GM18517 (cell line): ENCODE measurements at regions not wholly inside any gene's neighbourhood (a gene's known extent, or its start where the extent isn't known, plus 50 kb on each side); places are given as distances from the start of the nearest gene placed in this dataset.

ENCODE experiments used
- ATAC-seq: cut with Tn5 transposase; IDR thresholded peaks from one replicate; pipeline ENCODE4 v1.9.1; 2021; ENCODE audit warnings: mild to moderate bottlenecking, moderate library complexity; ENCODE audit not compliant: unreplicated experiment

DNA sequence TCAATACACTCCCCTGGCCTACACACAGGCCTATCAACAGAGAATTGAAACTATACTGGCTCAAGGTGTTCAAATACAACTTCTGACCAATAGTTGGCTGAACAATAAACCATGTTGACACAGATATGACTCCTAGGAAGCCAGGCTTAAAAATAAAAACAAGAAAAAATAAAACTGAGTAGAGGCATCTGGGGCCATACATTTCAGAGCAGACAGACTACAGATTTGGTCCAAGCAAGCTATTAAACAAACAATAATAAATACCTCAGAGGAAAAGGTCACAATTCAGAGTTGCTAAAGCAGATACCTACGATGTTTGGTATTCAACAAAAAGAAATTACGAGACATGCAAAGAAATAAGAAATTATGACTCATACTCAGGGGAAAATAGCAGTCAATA is 132.8 kb upstream of the ACVR2A start:
- no peak for ATAC-seq

DNA sequence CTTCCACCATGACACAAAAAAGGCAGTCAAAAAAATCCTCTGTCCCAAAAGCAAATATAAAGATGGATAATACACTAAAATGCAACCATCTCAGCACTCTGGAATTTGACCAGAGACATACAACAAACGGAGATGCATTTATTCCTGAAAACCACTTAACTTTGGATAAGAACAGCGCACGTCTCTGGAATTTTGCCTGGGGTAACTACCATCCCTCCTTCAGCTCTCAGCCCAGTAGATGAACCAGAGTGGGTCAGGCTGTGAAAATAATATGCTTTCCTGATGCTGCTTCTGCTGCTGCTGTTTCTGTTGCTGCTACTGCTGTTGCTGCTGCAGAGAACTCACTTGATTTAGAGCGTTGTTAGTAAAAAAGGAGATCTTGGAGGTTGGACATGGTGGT is 133.8 kb upstream of the ACVR2A start:
- ATAC-seq, result no peak

DNA sequence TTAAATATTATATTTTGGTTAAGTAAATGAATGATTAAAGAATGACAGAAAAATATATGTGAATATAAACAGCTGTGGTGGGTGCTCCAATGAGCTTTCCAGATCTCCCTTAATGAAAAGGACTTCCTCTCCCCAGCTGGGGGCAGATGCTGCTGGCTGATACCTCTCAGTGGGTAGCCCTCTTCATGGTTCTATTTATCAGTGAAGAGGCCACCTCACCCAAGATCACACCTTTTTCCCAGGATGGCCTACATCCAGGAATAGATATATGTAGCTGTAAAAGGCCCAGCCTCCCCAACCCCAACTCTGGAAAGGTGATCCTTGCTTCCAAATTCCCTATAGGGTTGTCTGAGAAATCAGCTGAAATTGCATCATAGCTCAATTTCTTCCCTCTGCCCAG is 135.2 kb upstream of the ACVR2A start:
- no peak for ATAC-seq

DNA sequence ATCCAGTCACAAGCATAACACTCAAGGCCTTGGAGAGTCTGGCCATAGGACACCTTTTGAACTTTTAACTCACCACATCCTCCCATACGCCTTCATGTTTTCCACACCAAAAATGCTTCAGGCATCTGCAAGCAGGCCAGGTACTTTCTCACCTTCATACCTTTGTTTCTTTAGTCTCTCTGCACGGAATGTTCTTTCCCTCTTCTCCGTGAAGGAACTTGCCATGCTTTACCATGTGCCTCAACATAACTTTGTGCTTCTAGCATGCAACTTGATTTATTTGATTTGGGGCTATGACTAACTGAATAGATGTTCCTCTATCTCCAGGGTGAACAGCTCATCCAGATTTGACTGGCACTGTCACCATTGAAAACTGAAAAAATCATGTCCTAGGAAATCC is 141.7 kb upstream of the ACVR2A start:
- no peak for ATAC-seq

DNA sequence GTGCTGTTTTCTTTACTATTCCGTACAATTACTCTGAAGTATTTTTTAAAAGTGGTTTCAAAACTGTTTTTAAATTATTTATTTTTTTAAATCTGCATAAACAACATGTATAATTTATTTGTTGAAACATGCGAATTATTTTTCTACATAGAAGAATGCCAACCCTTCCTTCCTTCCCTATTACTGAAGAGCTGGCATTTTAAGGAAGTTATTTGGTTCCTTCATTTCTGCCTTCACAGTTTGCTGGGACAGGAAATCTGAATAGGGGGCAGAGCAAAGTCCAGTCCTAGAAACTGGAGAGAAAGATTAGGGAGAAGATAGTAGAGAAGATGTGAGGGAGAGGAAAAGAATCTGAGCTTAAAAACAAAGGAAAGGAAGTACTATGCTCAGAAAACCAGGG is 146.7 kb upstream of the ACVR2A start:
- ATAC-seq, result no peak

DNA sequence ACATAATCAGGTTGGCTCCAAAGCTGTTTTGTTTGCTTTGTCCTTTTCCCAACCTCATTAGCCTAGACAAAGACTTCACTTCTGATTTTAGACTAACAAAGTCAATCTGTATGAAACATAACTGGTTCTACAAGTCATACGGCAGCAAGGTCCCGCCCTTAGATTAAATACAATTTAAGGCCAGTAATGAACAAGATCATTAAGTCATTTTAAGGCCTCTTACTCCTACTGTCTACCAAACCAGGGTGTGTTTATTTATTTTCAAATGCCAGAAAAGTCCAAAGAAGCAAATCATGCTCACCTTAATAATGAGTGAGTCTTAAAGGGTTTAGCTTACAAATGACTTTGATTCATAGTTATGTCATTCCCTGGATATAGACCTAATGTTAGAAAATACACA is 148.4 kb upstream of the ACVR2A start:
- ATAC-seq, result no peak

DNA sequence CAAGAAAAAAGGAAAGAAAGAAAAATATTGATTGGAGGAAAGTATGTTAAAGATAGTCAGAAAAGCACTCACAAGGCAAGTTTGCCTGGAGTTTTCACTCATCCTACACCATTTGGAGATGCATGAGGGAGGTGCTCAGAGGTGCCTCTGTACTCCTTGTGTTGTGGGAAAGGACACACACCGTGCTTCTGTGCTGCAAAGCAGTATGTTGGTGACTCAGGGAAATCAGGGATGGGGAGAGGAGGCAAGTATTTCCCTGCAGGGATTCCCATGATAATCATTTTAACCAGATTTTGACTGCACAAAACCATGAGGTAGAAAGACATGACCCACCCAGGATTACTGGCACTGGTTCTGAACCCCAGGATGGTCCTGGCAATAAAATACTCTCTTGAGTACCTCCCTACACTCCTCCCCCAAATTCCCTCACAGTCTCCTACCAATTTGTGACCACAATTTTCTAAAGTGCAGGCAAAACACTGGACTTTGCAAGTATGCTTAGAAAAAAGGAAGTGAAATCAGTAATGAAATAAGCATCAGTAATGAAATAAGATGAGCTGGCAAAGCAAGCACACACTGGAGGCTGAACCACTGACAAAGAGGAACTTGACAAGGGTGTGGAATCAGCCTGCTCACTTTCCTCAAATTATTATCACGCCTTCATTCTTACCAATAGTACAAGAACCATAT is 155.5 kb upstream of the ACVR2A start:
- peak; percentile 100 for ATAC-seq

DNA sequence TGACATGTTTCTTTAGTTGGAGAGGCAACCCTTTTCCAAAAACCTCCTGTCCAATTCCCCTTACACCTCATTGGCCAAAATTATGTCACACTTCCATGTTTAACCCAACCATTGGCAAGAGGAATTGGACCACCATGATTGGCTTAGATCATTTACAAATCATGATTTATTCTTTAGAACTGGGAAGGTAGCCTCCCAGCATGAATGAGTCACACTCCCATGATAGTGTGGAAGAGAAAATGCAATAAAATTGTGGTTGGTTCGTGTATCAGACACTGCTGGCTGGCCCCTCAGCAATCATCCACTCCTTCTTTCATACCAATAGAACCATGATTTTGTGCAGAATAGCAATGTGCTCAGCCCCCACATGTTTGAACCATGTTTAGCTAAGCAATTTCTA is 156.6 kb upstream of the ACVR2A start:
- ATAC-seq, result no peak

DNA sequence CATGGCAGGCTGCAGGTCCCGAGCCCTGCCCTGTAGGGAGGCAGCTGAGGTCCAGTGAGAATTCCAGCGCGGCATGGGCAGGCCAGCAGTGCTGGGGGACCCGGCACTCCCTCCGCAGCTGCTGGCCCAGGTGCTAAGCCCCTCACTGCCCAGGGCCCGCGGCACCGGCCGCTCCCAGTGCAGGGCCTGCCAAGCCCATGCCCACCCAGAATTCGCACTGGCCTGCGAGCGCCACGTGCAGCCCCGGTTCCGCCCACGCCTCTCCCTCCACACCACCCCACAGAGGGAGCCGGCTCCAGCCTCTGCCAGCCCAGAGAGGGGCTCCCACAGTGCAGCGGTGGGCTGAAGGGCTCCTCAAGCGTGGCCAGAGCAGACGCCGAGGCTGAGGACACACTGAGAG is 158.5 kb upstream of the ACVR2A start:
- ATAC-seq, result no peak

DNA sequence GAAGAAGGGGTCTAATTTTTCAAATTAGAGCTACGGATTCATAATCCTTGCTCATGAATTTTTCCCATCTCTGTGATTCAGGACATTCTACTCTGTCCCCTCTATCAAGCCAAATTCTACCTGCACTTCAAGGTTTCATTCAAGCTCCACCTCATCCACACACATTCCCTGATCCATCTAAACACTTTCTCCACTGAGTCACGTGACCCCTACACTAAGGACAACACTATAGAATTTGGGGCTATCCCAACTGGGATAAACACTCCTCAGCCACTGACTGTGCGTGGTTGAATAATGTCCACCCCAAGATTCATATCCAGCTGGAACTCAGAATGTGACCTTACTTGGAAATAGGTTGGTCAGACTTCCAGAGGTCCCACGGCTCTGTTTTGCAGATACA is 159.9 kb upstream of the ACVR2A start:
- ATAC-seq, result no peak

DNA sequence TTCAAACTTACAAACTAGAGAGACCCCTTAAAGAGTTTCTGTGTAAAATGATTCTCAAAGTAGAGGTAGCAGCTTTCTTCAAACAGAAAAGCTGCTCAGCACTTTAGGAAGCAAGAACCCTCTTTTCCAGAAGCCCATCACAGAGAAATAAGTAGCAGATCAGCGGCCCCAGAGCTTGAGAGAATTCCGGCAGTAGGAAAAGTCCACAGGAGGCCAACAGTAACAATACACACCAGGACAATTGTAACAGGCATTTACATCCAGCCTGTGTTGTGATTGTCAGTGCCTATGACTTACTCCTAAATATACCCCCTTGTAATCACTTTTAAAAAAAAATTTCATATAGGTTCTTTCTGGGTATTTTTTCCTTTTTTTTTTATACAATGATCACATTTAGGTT is 161.4 kb upstream of the ACVR2A start:
- no peak for ATAC-seq

DNA sequence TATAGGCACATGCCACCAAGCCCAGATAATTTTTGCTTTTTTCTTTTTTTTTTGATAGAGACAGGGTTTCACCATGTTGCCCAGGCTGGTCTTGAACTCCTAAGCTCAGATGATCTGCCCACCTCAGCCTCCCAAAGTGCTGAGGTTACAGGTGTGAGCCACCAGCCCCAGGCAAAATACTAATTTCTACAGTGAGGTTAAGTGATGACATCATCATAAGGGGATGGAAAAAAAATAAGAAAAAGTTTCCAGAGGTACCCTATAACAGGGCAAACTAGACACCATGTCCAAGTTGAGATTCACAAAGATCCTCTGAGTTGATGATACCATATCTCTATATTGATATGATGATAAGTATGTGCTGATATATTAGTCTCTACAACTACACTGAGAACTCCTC is 163.7 kb upstream of the ACVR2A start:
- ATAC-seq, result no peak

DNA sequence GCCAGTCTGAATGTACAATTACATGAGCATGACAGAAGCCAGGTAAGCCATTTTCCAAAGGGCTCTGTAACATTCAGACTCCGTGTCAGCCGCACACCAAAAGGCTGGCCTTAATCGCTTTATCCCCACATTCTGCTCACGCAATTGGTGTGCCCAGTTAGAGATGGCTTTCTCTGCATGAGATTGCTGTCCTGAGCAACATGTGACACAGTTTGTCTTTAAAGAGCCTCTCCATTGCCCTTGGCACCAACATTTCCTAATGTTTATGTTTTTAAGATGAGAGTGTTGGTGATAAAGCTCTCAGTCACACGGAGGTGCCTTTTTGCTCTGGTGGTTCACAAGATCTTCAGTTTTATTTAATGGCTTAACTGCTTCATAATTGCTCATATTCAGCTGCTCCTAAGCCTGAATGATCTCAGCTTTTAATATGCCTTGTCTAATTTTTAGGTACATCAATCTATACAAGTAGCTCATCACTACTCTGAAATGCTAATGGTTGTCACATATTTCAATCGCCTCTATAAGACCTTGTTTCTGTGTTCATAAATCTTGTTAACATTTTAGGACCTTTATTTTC is 164.8 kb upstream of the ACVR2A start:
- no peak for ATAC-seq

DNA sequence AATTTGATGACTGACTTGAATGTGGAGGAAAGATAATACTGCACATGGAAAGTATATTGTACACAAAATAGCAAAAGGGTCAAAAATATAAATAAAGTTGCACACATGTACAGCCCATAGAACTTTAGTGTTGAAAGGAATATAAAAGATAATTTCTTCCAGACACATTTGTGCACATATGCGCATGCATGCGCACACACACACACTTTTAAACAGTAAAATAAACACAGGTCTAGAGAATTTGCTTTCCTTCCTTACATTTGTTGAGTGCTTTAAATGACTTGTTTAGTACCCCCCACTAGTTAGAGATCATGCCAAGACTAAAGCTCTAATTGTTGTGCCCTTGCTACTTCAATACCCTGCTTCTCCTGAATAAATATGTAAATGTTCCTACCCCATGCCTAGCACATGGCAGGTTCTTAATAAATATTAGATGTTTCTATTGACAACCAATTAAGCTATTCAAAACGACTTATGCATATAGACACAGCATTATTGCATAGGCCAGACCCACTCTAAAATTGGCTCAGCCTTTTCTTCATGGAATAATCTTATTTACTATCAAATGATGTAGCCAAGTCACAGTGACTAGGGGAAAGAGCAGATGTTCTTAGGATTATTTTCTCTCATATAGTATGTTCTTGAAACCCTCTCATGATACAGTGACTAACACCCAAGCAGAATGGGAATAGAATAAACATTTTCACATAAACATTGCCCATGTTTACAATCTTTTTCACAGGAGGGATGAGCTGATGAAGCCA is 165.5 kb upstream of the ACVR2A start:
- no peak for ATAC-seq

DNA sequence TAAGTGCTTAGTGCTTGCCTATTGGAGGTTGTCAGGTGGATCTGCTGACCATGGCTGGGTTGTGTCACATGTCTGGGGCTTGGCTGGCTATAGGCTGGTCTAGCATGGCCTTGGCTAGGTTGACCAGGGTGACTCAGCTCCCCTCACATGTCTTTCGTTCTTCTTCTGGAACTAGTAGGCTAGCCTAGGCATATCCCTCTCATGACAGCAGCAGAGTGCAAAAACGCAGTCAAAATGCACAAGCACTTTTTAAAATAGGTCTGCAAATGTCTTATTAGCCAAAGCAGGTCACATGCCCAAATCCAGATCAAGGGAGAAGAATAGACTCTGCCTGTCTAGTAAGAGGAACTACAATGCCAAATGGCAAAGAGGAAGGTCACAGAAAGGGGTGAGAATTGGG is 179.7 kb upstream of the ACVR2A start:
- no peak for ATAC-seq

DNA sequence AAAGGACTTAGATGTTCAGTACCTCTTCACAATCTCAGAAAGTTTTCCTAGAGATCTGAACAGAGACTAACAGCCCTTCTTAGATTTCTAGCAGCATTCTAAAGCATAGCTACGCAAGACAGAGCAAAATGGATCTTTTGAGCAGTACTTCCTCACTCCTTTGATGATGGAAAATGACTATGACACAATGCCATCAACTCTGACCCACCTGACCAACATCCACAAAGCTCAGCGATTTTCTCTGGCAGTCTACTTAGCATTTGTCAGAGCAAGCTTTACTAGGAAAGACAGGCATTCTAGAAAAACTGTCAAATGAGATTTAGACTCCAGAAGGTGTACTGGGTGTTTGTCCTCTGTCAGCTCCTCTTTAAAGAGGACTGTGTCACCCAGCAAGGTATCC is 180.9 kb upstream of the ACVR2A start:
- peak; percentile 35 for ATAC-seq

DNA sequence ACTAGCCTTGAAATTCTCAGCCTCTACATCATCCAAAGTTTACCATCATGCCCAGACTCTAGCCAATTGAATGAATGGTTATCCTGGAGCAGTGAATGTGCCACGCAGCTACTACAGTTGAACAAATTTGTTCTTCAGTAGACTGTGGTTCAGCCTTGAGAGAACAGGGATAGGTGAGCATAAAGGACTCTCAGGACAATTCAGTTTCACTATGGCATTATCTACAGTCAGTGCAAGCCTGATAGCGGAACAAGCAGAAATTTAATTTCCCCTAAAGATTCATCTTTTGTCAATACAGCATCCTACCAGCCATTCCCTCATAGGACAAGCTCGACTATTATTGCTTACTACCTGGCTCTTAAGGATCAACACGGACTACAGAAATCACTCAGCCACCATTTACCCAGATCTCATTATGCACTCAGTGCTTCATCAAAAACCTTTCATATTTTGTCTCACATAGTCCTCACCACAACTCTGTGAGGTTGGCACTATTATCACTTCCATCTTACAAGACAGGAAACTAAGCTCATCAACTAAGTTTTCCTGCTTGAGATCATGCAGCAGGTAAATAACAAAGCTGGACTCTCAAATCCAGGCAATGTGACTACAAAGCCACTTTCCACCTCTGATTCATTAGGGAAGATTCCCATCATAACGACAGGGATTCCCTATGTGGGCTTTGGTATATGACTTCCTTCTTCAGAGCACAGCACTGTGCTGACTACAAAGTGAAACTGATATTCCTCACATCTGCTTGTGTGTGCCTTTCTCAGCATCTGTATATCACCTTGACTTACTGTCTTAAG is 181.5 kb upstream of the ACVR2A start:
- ATAC-seq, result peak; percentile 90

DNA sequence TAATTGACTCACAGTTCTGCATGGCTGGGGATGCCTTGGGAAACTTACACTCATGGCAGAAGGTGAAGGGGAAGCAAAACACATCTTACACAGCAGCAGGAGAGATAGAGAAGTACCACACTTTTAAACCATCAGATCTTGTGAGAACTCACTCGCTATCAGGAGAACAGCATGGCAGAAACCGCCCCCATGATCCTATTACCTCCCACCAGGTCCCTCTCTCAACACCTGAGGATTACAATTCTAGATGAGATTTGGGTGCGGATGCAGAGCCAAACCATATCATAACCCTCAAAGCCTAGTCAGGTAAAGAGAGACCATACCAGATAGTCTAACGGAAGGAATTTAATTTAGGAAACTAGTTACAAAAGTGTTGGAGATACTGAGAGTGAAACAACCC is 182.6 kb upstream of the ACVR2A start:
- no peak for ATAC-seq

DNA sequence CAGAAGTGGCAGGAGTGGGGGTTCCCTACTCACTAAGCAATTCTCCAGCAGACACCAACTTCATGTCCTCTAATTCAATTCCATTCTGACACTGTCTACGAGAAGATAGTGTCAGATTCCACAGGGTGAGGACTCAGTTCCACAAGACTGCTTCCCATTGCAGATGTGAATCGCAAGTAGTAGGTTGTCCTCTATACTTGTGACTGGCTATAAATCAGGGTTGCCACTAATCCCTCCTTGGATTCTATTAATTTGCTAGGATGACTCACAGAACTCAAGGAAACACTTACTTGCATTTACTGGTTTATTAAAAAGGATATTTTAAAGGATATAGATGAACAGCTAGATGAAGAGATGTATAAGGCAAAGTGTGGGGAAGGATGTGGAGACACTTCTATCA is 184.1 kb upstream of the ACVR2A start:
- ATAC-seq, result no peak

DNA sequence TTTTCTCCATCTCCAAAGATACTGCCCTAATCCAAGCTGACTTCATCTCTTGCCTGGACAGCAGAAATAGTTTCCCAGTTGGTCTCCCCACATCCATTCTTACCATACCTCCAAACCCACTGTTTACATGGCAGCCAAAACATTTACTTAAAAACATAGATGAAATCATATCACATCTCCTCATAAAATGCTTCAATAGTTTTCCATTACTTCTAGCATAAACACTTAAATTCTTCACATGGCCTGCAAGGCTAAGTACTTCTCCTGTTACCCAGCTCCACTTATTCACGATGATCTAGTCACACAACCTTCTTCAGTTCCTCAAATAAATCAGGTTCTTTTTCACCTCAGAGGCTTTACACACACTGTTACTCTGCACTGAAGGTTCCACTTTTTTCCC is 185.8 kb upstream of the ACVR2A start:
- ATAC-seq, result no peak
